Stomach (tissue), 8 donors: ENCODE measurements at regions not wholly inside any gene's neighbourhood (a gene's known extent, or its start where the extent isn't known, plus 50 kb on each side); places are given as distances from the start of the nearest gene placed in this dataset.

Experiments
- DNase-seq, 2 donors: peaks; one replicate each; pipeline versions ENCODE4 v3.0.0 to v3.0.0-alpha.2; 2013 to 2019
- H3K27ac ChIP-seq, 5 donors: fragments of 200-600 bp in 4 of 5; sonication (generic) in 4 of 5; one replicate each; pipeline ENCODE4 v1.5.1; 2013 to 2019; ENCODE audit warnings: mild to moderate bottlenecking in 1 of 5, moderate library complexity in 1 of 5
- H3K27me3 ChIP-seq, 3 donors: fragments of 200-600 bp; sonication (generic); one replicate each; pipeline ENCODE4 v1.5.1; 2017 to 2019; ENCODE audit warnings: mixed run types in 1 of 3
- H3K36me3 ChIP-seq, 4 donors: fragments of 200-600 bp; sonication (generic); 1 replicate in 3 of 4; 2 replicates in 1 of 4; pipeline ENCODE4 v1.5.1; 2016 to 2019
- H3K4me1 ChIP-seq, 4 donors: fragments of 200-600 bp; sonication (generic); one replicate each; pipeline ENCODE4 v1.5.1; 2016 to 2019
- H3K4me3 ChIP-seq, 4 donors: fragments of 200-600 bp; sonication (generic) in 3 of 4; one replicate each; pipeline ENCODE4 v1.5.1; 2016 to 2019; ENCODE audit warnings: mild to moderate bottlenecking in 1 of 4
- H3K9me3 ChIP-seq, 4 donors: fragments of 200-600 bp; sonication (generic); one replicate each; pipeline ENCODE4 v1.5.1; 2016 to 2019
- EP300 ChIP-seq: sonication (generic); formaldehyde crosslinking; IDR thresholded peaks from one replicate; pipeline ENCODE4 v1.6.1; 2017; ENCODE audit warnings: antibody characterized with exemption
- POLR2A ChIP-seq, 4 donors: fragments of 450-650 bp; IDR thresholded peaks; one replicate each; pipeline ENCODE4 v1.6.1; 2016; ENCODE audit warnings: antibody characterized with exemption in 4 of 4, control low read depth in 2 of 4, mild to moderate bottlenecking in 1 of 4, moderate library complexity in 1 of 4
- POLR2AphosphoS5 ChIP-seq, 3 donors: sonication (generic); formaldehyde crosslinking; IDR thresholded peaks; one replicate each; pipeline ENCODE4 v1.6.1; 2016; ENCODE audit warnings: antibody characterized with exemption in 3 of 3
- WGBS, 5 donors: extraction: QIAGEN DNeasy Blood & Tissue Kit in 3 of 5; methylation state at CpG; one replicate each; pipeline versions ENCODE4 v1.1.5 to v1.1.7; 2013 to 2018; 5-methylcytosine and 5-hydroxymethylcytosine counted together
- intact Hi-C: fragments of 100-400 bp; cut with DNase I; formaldehyde crosslinking; loops from one replicate; pipeline ENCODE4 v1.15.1; 2023; ENCODE audit warnings: low total_unique reads
- TF ChIP-seq, protein P1 (sequence below), 7 experiments: fragments of 450-650 bp in 4 of 7; fragments of 200-600 bp in 3 of 7; sonication (generic) in 3 of 7; IDR thresholded peaks; one replicate each; pipeline ENCODE4 v1.5.1; 2016 to 2019; ENCODE audit warnings: antibody characterized with exemption in 7 of 7, control low read depth in 2 of 7, mild to moderate bottlenecking in 1 of 7
- donor health status: healthy with polysubstance abuse.
- donor health status: Bipolar disorder and iron deficiency.
- donor health status: healthy.

- H3K36me3 ChIP-seq = no peaks in the 10 kb centered on the region
- H3K27ac ChIP-seq = no peak overlapping the region
- H3K4me1 ChIP-seq = peaks cover 0 to 18% (median 6%) of the 10 kb centered on the region in 4 donors
- DNase-seq = peak in 1 of 2 donors; percentile 42
- H3K27me3 ChIP-seq = no peaks in the 10 kb centered on the region
- H3K9me3 ChIP-seq = no peaks in the 10 kb centered on the region
- no peak overlapping the region for H3K4me3 ChIP-seq
- TF ChIP-seq POLR2AphosphoS5 (IDR thresholded peaks at IDR 0.05) (no peak), EP300 (no peak), POLR2A (IDR thresholded peaks at IDR 0.05) (no peak)
- TF ChIP-seq, protein P1, sequence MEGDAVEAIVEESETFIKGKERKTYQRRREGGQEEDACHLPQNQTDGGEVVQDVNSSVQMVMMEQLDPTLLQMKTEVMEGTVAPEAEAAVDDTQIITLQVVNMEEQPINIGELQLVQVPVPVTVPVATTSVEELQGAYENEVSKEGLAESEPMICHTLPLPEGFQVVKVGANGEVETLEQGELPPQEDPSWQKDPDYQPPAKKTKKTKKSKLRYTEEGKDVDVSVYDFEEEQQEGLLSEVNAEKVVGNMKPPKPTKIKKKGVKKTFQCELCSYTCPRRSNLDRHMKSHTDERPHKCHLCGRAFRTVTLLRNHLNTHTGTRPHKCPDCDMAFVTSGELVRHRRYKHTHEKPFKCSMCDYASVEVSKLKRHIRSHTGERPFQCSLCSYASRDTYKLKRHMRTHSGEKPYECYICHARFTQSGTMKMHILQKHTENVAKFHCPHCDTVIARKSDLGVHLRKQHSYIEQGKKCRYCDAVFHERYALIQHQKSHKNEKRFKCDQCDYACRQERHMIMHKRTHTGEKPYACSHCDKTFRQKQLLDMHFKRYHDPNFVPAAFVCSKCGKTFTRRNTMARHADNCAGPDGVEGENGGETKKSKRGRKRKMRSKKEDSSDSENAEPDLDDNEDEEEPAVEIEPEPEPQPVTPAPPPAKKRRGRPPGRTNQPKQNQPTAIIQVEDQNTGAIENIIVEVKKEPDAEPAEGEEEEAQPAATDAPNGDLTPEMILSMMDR (IDR thresholded peaks at IDR 0.05) = no peak
- intact Hi-C loops = no loop called here
- 24 to 50% (median 35%) methylated on average over 1 of the region's 1 CpG for WGBS, 5 donors
These were observed 243.4 kb downstream of the NHLRC3 start for GRCh38 chr13:39281539-39282150.

- no peak overlapping the region for H3K27ac ChIP-seq
- DNase-seq = no peak
- H3K27me3 ChIP-seq = no peaks in the 10 kb centered on the region
- intact Hi-C loops = no loop called here
- H3K4me3 ChIP-seq = no peak overlapping the region
- peaks cover 0 to 18% (median 6%) of the 10 kb centered on the region in 4 donors for H3K4me1 ChIP-seq
- TF ChIP-seq POLR2AphosphoS5 (IDR thresholded peaks at IDR 0.05) = no peak
- TF ChIP-seq, protein P1 (IDR thresholded peaks at IDR 0.05) = no peak
- no peak for TF ChIP-seq EP300
- TF ChIP-seq POLR2A (IDR thresholded peaks at IDR 0.05) = no peak
- peaks cover 0 to 8% (median 6%) of the 10 kb centered on the region in 4 donors for H3K9me3 ChIP-seq
- 59 to 70% (median 66%) methylated on average over 4 of the region's 4 CpGs for WGBS, 5 donors
- no peaks in the 10 kb centered on the region for H3K36me3 ChIP-seq
These were observed 244.2 kb downstream of the NHLRC3 start for GRCh38 chr13:39282400-39282972.

DNA sequence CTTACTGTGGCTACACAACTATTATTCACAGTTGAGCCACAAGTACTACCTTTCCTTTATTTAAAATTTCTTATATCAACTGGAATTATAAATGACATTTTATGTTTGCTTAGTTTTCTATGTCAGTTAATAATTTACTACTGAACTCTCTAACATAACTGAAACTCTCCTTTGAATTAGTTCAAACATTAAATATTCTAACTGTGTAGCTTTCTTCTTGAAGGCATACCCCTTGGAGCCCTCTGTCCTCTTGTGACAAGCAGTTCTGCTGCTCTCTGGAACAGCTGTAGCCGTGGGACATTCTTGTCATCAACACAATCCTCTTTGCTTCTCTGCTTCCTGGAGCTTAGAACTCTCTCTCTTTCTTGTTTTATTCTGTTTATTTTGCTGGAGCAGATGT, 244.8 kb downstream of the NHLRC3 start:
- WGBS, 5 donors = 26 to 57% (median 38%) methylated on average over 1 of the region's 1 CpG
- H3K4me3 ChIP-seq = no peak overlapping the region
- H3K4me1 ChIP-seq = peaks cover 0 to 18% (median 6%) of the 10 kb centered on the region in 4 donors
- no peak for DNase-seq
- no peaks in the 10 kb centered on the region for H3K36me3 ChIP-seq
- no peak overlapping the region for H3K27ac ChIP-seq
- intact Hi-C loops = no loop called here
- H3K27me3 ChIP-seq = no peaks in the 10 kb centered on the region
- peaks cover 0 to 14% (median 12%) of the 10 kb centered on the region in 4 donors for H3K9me3 ChIP-seq
- no peak for TF ChIP-seq EP300
- TF ChIP-seq POLR2AphosphoS5 (IDR thresholded peaks at IDR 0.05) = no peak
- TF ChIP-seq, protein P1 (IDR thresholded peaks at IDR 0.05) = no peak
- no peak for TF ChIP-seq POLR2A (IDR thresholded peaks at IDR 0.05)

GRCh38 chr13:39284801-39285388, 246.6 kb downstream of the NHLRC3 start:
- no peaks in the 10 kb centered on the region for H3K27me3 ChIP-seq
- H3K36me3 ChIP-seq = no peaks in the 10 kb centered on the region
- TF ChIP-seq, protein P1 (IDR thresholded peaks at IDR 0.05) = no peak
- no peak for TF ChIP-seq POLR2AphosphoS5 (IDR thresholded peaks at IDR 0.05)
- no peak for TF ChIP-seq POLR2A (IDR thresholded peaks at IDR 0.05)
- no peak for TF ChIP-seq EP300
- 80 to 88% (median 85%) methylated on average over 8 of the region's 8 CpGs for WGBS, 5 donors
- peaks cover 0 to 18% (median 6%) of the 10 kb centered on the region in 4 donors for H3K4me1 ChIP-seq
- H3K27ac ChIP-seq = no peak overlapping the region
- no peak overlapping the region for H3K4me3 ChIP-seq
- intact Hi-C loops = no loop called here
- peak in 1 of 2 donors; percentile 40 for DNase-seq
- peaks cover 0 to 21% (median 15%) of the 10 kb centered on the region in 4 donors for H3K9me3 ChIP-seq
